Common myeloid progenitor, CD34-positive (primary cell): ENCODE measurements at regions not wholly inside any gene's neighbourhood (a gene's known extent, or its start where the extent isn't known, plus 50 kb on each side); places are given as distances from the start of the nearest gene placed in this dataset.

ENCODE experiments used
- CTCF ChIA-PET: fragments of 350-600 bp; sonication (Branson Sonifier 250); formaldehyde crosslinking; loops from one replicate; lab custom pipeline; 2021; ENCODE audit warnings: antibody characterized with exemption; lab: Charles Lee
- POLR2A ChIA-PET: fragments of 350-600 bp; sonication (Branson Sonifier 250); formaldehyde crosslinking; loops from one replicate; lab custom pipeline; 2021; ENCODE audit warnings: antibody characterized with exemption; lab: Charles Lee
- DNase-seq, 3 donors: peaks; one replicate each; pipeline versions ENCODE4 v3.0.0 to v3.0.0-alpha.2; 2013
- H3K27ac ChIP-seq, 2 experiments: 1 replicate in 1 of 2; 2 replicates in 1 of 2; pipeline ENCODE4 v1.7.0; 2013; ENCODE audit warnings: inconsistent platforms in 2 of 2, low read length in 2 of 2, mild to moderate bottlenecking in 2 of 2, low read depth in 1 of 2, moderate library complexity in 1 of 2; ENCODE audit not compliant: severe bottlenecking in 2 of 2, insufficient read depth in 1 of 2, poor library complexity in 1 of 2
- H3K27me3 ChIP-seq, 5 experiments: replicated peaks in 2 of 5; 1 replicate in 3 of 5; 2 replicates in 2 of 5; pipeline versions ENCODE4 v1.6.1 to v1.7.0; 2013; ENCODE audit warnings: low read length in 4 of 5, mild to moderate bottlenecking in 2 of 5, moderate library complexity in 2 of 5, inconsistent platforms in 1 of 5; ENCODE audit not compliant: insufficient read depth in 5 of 5, control insufficient read depth in 4 of 5
- H3K36me3 ChIP-seq, 4 experiments: 1 replicate in 2 of 4; 2 replicates in 2 of 4; pipeline versions ENCODE4 v1.6.1 to v1.7.0; 2013; ENCODE audit warnings: low read length in 3 of 4, control low read depth in 1 of 4, mild to moderate bottlenecking in 1 of 4; ENCODE audit not compliant: control insufficient read depth in 4 of 4, insufficient read depth in 4 of 4
- H3K4me1 ChIP-seq, 4 experiments: 1 replicate in 3 of 4; 2 replicates in 1 of 4; pipeline versions ENCODE4 v1.6.1 to v1.7.1; 2013; ENCODE audit warnings: low read length in 3 of 4, mild to moderate bottlenecking in 3 of 4, control low read depth in 1 of 4, inconsistent platforms in 1 of 4, moderate library complexity in 1 of 4; ENCODE audit not compliant: control insufficient read depth in 4 of 4, insufficient read depth in 4 of 4; ENCODE audit errors: control extremely low read depth in 1 of 4
- H3K4me3 ChIP-seq, 7 experiments: 1 replicate in 4 of 7; 2 replicates in 3 of 7; pipeline versions ENCODE4 v1.5.1 to v1.7.0; 2013; ENCODE audit warnings: mild to moderate bottlenecking in 7 of 7, low read length in 6 of 7, moderate library complexity in 6 of 7, inconsistent platforms in 2 of 7, low read depth in 2 of 7, control low read depth in 1 of 7; ENCODE audit not compliant: insufficient read depth in 4 of 7, control insufficient read depth in 1 of 7; ENCODE audit errors: extremely low read depth in 1 of 7
- H3K9me3 ChIP-seq, 5 experiments: 1 replicate in 4 of 5; 2 replicates in 1 of 5; pipeline versions ENCODE4 v1.6.1 to v1.7.1; 2013; ENCODE audit warnings: low read length in 4 of 5, mild to moderate bottlenecking in 2 of 5, inconsistent platforms in 1 of 5, low read depth in 1 of 5, moderate library complexity in 1 of 5; ENCODE audit not compliant: control insufficient read depth in 4 of 5, insufficient read depth in 2 of 5; ENCODE audit errors: control extremely low read depth in 1 of 5
- WGBS: methylation state at CpG from one replicate; pipeline ENCODE4 v1.1.5; 2013; ENCODE audit not compliant: insufficient coverage; 5-methylcytosine and 5-hydroxymethylcytosine counted together

DNA sequence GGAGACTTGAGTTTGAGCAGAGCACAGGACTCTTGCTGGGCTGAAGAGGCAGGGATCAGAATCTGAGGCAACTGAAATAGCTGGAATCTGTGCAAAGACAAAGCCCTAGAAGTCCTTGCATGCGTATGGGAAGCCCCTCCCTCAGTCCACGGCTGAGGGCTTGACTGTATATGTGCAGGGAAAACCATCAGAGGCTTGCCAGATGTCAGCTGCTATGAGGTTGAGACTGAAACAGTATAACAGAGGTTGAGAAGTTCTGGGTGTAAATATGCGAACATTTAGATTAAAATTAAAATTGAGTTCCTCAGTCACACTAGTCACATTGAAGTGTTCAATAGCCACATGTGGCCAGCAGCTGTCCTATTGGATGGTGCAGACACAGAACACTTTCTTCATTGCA is 108.8 kb upstream of the NEDD9 start:
- WGBS, result 100% methylated on average over 3 of the region's 3 CpGs
- POLR2A ChIA-PET, result no interaction called here
- Histone ChIP-seq H3K9me3 (peaks cover 0 to 2% (median 0%) of the 10 kb centered on the region in 5 experiments), H3K27ac (no peak overlapping the region), H3K4me3 (no peak overlapping the region), H3K27me3 (no peaks in the 10 kb centered on the region), H3K4me1 (no peaks in the 10 kb centered on the region), H3K36me3 (peaks cover 0 to 4% (median 0%) of the 10 kb centered on the region in 4 experiments)
- CTCF ChIA-PET, result interaction anchor here (0.6 kb wide), 1 partner anchor 1078 kb away, joined by 3 read pairs; no protein-coding TSS in a partner anchor
- DNase-seq, result no peak

DNA sequence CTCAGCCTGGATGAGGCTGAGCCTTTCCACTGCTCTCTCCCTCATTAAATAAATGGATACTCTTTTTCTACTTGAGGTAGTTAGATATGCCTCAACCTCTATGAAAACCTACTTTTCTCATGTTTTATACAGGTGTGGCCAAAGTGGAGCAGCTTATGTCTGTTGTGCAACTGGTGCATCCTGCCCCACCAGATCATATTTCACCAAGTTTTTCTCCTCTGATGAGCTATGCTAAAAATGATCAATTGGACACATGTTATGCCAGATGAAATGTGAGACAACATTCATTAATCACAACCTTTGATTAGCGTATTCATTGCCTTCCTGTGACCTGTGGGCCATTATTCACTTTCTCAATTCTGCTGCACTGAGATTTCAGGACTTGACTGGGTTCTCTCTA is 106.9 kb upstream of the NEDD9 start:
- CTCF ChIA-PET, result no interaction called here
- Histone ChIP-seq H3K9me3 (peaks cover 0 to 2% (median 0%) of the 10 kb centered on the region in 5 experiments), H3K4me3 (no peak overlapping the region), H3K36me3 (peaks cover 0 to 4% (median 0%) of the 10 kb centered on the region in 4 experiments), H3K27me3 (no peaks in the 10 kb centered on the region), H3K27ac (no peak overlapping the region), H3K4me1 (no peaks in the 10 kb centered on the region)
- no peak for DNase-seq
- WGBS, result 92% methylated on average over 1 of the region's 1 CpG
- POLR2A ChIA-PET, result no interaction called here

DNA sequence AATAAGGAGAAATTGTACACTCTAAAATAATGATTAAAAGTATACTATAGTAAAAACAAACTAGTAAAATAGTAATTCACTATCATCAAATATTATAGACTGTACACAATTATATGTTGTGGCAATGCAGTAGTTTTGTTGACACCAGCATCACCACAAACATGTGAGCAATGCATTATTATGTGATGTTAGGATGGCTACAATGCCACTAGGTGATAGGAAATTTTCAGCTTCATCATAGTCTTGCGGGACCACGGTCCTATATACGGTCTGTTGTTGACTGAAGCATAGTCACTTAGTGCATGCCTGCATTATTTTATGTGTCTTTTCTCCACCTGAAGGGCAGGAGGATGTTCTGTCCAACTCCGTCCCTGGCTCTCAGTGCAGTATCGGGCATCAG is 104.8 kb upstream of the NEDD9 start:
- no peak overlapping the region for H3K4me3 ChIP-seq
- H3K4me1 ChIP-seq, result peaks cover 0 to 8% (median 0%) of the 10 kb centered on the region in 4 experiments
- 100% methylated on average over 1 of the region's 5 CpGs for WGBS
- H3K36me3 ChIP-seq, result peaks cover 0 to 4% (median 0%) of the 10 kb centered on the region in 4 experiments
- ChIA-PET CTCF (interaction anchor here (0.5 kb wide), 1 partner anchor 145 kb away, joined by 3 read pairs; no protein-coding TSS in a partner anchor), POLR2A (no interaction called here)
- peaks cover 0 to 2% (median 0%) of the 10 kb centered on the region in 5 experiments for H3K9me3 ChIP-seq
- H3K27me3 ChIP-seq, result no peaks in the 10 kb centered on the region
- no peak overlapping the region for H3K27ac ChIP-seq
- no peak for DNase-seq

DNA sequence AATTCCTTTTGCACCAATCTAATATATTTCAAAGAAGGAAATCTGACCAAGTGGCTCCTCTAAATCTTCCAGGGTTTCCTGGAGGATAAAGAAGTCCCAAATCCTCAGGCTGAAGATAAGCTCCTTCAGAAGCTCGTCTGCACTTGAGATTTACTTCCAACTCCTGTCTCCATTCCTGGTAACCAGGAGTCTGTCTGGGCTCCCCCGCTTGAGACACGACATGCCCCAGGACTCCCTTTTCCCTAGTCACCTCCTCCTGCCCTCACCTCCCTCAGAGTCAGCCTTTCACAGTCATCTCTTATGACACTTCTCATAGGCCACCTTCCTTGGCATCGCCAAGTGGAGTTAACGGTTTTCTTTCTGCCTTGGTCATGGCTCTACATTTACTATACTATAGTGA is 103.4 kb upstream of the NEDD9 start:
- Histone ChIP-seq H3K4me1 (peaks cover under 1 to 18% (median 6%) of the 10 kb centered on the region in 4 experiments), H3K36me3 (peaks cover 0 to under 1% (median 0%) of the 10 kb centered on the region in 4 experiments), H3K27me3 (no peaks in the 10 kb centered on the region), H3K9me3 (no peaks in the 10 kb centered on the region), H3K27ac (no peak overlapping the region), H3K4me3 (no peak overlapping the region)
- CTCF ChIA-PET, result no interaction called here
- POLR2A ChIA-PET, result interaction anchor here (0.5 kb wide), 1 partner anchor 270 kb away, joined by 5 read pairs; no protein-coding TSS in a partner anchor
- WGBS, result 100% methylated on average over 3 of the region's 5 CpGs
- no peak for DNase-seq

DNA sequence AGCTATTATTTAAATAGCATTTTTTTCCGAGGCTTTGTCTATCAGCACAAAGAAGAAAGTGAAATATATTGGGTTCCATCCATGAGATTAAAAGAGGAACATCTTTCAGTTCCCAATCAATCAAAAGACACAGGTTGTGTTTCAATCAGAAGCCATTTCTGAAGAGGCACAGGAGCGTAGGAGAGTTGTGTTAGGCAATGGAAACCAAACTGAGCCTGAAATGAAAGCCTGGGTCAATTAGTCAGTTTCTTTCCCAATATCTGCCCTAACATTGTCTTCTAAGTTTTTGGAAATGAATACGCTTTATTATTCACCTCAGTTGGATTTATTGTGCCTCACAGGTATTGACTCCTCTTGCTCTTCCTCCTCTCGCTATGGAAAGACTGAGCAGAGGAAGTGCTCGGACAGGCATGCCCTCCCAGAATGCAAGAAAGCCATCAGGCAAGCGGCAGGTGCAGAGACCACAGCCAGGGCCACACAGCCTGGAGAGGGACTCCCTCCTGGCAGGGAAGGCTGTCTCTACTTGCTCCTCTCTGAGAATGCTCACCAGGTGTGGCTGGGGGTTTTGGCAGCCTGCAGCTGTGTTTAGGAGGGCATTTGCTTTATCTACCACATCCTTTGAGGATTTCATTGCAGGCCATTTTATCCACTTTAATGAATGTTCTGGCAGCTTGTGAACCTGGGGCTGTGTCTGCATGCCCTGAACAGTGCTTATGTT is 100.8 kb upstream of the NEDD9 start:
- POLR2A ChIA-PET, result no interaction called here
- no peak for DNase-seq
- Histone ChIP-seq H3K4me1 (peaks cover 9 to 37% (median 19%) of the 10 kb centered on the region in 4 experiments), H3K4me3 (no peak overlapping the region), H3K36me3 (peaks cover 0 to 4% (median 0%) of the 10 kb centered on the region in 4 experiments), H3K27me3 (no peaks in the 10 kb centered on the region), H3K9me3 (no peaks in the 10 kb centered on the region), H3K27ac (no peak overlapping the region)
- CTCF ChIA-PET, result no interaction called here
- WGBS, result 90% methylated on average over 2 of the region's 6 CpGs

DNA sequence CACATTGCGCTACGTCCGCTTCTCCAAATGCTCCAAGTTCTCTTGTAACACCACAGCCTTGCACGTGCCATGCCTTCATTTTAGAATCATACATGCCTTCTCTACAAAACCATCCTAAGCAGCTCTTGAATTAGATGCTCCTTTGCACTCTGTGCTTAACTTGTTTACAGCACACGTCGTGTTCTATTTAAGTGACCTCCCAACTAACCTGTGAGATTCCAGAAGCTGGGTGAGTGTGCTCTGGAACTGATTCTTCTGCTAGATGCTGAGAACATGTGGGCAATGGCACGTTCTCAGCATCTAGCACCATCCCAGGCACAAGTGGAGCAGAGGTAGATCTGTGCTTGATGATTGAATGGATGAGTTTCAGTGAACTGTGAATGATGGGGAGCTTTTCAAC is 100.0 kb upstream of the NEDD9 start:
- CTCF ChIA-PET, result interaction anchor here (1.6 kb wide), 1 partner anchor 15 kb away, joined by 5 read pairs; no protein-coding TSS in a partner anchor
- H3K4me3 ChIP-seq, result no peak overlapping the region
- POLR2A ChIA-PET, result no interaction called here

DNA sequence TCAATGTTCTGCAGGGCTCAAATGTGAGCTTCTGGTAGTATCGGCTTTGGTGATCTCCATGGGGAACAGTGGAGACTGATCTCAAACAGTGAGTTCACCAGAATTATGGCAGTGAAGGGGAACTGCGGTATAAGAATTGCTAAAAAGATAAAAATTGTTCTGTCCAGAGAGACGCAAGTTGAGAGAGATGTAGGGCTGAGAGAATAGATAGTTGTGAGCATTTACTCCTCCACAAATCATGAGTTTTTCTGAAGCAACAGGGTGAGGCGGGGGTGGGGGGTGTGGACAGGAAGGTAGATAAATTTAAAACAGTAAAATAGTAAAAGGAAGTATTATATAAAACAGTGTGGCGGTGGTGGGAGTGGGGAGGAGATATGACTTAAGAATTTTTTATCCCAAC is 98.6 kb upstream of the NEDD9 start:
- WGBS, result 39% methylated on average over 4 of the region's 5 CpGs
- no peaks in the 10 kb centered on the region for H3K27me3 ChIP-seq
- peaks cover 0 to 5% (median 0%) of the 10 kb centered on the region in 4 experiments for H3K36me3 ChIP-seq
- DNase-seq, result peak in 2 of 3 donors; percentile 15 to 37
- ChIA-PET POLR2A (no interaction called here), CTCF (interaction anchor here (1.4 to 1.6 kb wide), 2 partner anchors 17 to 159 kb away, joined by 4 to 5 read pairs; no protein-coding TSS in a partner anchor)
- H3K27ac ChIP-seq, result no peak overlapping the region
- no peaks in the 10 kb centered on the region for H3K9me3 ChIP-seq
- H3K4me1 ChIP-seq, result peaks cover 9 to 37% (median 19%) of the 10 kb centered on the region in 4 experiments
- H3K4me3 ChIP-seq, result peak overlapping the region in 2 of 7 experiments; percentile 8 to 40

More for the DNA sequence above, 100.0 kb upstream of the NEDD9 start:
- Histone ChIP-seq H3K27ac (no peak overlapping the region), H3K9me3 (no peaks in the 10 kb centered on the region), H3K36me3 (peaks cover 0 to 5% (median 0%) of the 10 kb centered on the region in 4 experiments), H3K4me1 (peaks cover 9 to 37% (median 19%) of the 10 kb centered on the region in 4 experiments), H3K27me3 (no peaks in the 10 kb centered on the region)
- DNase-seq, result no peak
- 98% methylated on average over 7 of the region's 7 CpGs for WGBS
